GM12801 (cell line): ENCODE measurements at regions not wholly inside any gene's neighbourhood (a gene's known extent, or its start where the extent isn't known, plus 50 kb on each side); places are given as distances from the start of the nearest gene placed in this dataset.

Source experiments
- CTCF ChIP-seq: IDR thresholded peaks from one replicate; pipeline ENCODE4 v1.5.1; 2011; ENCODE audit warnings: control low read depth; ENCODE audit not compliant: insufficient read length; ENCODE audit errors: extremely low read depth

GRCh38 chr10:108323274-108323798, 1158.8 kb upstream of the SORCS1 start:
- TF ChIP-seq CTCF = no peak

DNA sequence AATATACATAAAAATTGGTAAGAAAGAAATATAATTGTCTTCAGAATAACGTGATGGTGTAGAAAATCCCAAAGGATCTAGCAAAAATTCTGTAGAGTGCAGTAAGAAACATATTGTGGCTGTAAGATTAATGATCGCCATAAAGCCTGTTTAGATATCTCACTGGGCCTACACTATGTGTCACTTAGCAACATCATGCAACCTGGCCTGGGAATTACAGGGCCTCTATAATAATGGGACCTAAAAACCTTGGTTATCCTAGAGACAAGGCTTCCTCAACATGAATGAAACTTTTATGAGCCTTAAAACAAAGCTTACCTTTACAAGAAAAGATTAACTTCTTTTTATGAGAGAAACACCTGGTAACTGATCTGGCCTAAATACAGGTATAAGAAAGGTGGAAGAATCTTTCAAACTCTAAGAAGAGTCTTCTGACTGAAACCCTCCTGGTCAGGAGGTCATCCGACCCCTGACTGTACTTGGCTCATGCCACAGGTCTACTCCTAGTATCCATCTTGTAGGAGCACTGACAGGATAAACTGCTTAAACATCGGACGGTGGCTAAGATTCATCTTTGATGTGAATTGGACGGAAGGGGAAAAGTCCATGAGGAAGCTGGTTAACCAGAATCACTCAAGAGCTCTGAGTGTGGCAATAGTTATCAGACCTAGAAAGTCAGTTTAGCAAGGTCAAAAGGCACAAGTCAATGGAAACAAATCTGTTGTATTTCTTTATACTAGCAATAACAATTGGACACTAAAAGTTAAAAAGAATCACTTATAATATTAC, 1155.1 kb upstream of the SORCS1 start:
- TF ChIP-seq CTCF = no peak

- TF ChIP-seq CTCF = no peak
Observed at GRCh38 chr10:108307925-108308312, 1143.4 kb upstream of the SORCS1 start.

- no peak for TF ChIP-seq CTCF
Observed at GRCh38 chr10:108307250-108307924, 1142.9 kb upstream of the SORCS1 start.

DNA sequence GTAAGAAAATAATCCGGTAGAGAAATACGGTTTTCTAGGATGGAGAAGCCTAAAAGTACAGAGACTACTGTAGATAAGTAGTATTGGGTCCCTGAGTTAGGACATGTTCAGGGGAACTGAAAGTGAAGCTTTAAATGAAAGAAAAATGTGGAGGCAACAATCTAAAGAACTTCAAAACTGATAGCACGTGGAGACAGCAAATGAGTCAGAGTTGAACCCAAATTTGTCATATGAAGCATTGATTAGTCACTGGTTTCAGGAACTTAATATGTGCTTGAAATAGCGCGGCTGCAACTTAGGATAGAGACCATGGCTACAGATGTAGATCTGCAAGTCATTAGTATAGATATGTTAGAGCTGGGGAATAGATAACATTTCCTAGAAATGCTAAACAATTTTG, 1138.6 kb upstream of the SORCS1 start:
- no peak for TF ChIP-seq CTCF

DNA sequence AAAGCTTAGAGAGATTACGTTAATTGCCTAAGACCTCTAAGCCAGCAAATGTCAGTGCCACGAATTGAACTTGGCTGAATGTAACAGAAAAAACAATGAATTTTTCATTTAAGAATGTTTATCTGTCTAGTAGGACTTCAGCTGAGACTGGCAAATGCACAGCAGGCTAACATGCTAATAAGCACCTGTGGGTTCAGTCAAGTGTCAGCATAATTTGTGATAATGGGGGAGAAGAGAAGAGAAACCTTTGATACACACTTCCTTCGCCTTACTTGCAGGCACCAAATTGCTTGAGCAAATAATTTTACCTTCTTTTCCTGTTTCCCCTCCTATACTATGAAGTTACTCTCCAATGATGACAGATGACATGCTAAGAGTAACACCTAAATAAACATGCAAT, 1136.5 kb upstream of the SORCS1 start:
- no peak for TF ChIP-seq CTCF

GRCh38 chr10:108290823-108291222, 1126.3 kb upstream of the SORCS1 start:
- TF ChIP-seq CTCF = no peak
